ENCODE measurements at regions not wholly inside any gene's neighbourhood (a gene's known extent, or its start where the extent isn't known, plus 50 kb on each side); places are given as distances from the start of the nearest gene placed in this dataset.

DNA sequence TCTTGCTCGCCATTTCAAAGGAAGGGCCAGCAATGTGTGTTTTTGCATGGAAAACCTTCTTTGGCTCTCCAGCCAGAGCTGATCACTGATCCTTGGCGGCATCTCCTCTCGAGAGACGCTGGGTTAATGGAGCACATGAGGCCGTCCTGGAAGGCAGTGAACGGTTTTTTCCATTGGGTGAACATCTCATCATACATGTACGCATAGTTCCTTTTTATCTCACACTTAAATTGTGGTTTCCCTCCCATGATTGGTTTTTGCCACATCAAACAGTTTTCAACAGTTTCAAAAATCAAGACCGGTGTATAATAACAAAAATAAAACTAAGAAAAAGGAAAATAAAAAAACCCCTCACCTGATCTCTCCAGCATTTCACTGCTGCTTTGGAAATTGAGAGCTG lies 276.4 kb downstream of the TCF7L2 start:
- H3K27ac Mint-ChIP-seq (ENCODE audit: unreplicated experiment): no peak overlapping the region

DNA sequence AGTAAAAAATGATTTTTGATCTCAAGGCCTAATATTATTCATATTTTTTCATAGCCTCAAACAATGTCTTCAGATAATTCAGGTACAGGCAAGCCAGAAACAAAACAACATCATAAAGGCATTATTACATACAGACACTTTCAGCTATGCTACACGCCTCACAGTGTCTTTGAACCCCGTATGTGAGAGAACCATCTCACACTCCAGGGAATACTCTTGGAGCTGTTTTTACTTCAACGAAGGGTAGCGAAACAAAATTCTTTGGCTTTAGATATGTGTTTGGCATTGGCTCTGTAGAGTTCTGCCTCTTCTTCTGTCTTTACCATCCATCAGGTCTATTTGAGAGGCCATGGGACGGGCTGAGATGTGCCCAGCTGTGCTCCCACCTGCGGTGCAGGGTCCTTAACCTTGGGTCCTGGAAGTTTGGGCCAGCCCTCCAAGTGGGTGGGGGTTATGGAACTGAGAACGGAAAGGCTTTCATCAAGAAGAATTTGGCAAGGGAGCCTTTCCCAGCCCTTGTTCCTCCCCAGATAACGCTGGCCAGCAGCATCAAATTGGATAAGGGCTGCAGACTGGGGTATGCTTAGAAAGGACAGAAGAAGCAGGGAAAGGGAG lies 276.9 kb downstream of the TCF7L2 start:
- no peak overlapping the region for H3K27ac Mint-ChIP-seq (ENCODE audit: unreplicated experiment)
- no peak overlapping the region for H3K4me3 Mint-ChIP-seq (ENCODE audit: unreplicated experiment)
- peaks cover 19% of the 10 kb centered on the region for H3K4me1 Mint-ChIP-seq (ENCODE audit: unreplicated experiment)
- TF ChIP-seq, protein P1, sequence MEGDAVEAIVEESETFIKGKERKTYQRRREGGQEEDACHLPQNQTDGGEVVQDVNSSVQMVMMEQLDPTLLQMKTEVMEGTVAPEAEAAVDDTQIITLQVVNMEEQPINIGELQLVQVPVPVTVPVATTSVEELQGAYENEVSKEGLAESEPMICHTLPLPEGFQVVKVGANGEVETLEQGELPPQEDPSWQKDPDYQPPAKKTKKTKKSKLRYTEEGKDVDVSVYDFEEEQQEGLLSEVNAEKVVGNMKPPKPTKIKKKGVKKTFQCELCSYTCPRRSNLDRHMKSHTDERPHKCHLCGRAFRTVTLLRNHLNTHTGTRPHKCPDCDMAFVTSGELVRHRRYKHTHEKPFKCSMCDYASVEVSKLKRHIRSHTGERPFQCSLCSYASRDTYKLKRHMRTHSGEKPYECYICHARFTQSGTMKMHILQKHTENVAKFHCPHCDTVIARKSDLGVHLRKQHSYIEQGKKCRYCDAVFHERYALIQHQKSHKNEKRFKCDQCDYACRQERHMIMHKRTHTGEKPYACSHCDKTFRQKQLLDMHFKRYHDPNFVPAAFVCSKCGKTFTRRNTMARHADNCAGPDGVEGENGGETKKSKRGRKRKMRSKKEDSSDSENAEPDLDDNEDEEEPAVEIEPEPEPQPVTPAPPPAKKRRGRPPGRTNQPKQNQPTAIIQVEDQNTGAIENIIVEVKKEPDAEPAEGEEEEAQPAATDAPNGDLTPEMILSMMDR (IDR thresholded peaks at IDR 0.05): no peak
- H3K27me3 Mint-ChIP-seq (ENCODE audit: unreplicated experiment): no peaks in the 10 kb centered on the region
- H3K9me3 Mint-ChIP-seq (ENCODE audit: unreplicated experiment): no peaks in the 10 kb centered on the region
- DNase-seq (ENCODE audit: extremely low spot score, unreplicated experiment): no peak
- H3K36me3 Mint-ChIP-seq (ENCODE audit: unreplicated experiment): no peaks in the 10 kb centered on the region

More for the DNA sequence above, 276.4 kb downstream of the TCF7L2 start:
- Mint-ChIP-seq H3K9me3 (ENCODE audit: unreplicated experiment) (no peaks in the 10 kb centered on the region), H3K4me1 (ENCODE audit: unreplicated experiment) (peaks cover 22% of the 10 kb centered on the region), H3K4me3 (ENCODE audit: unreplicated experiment) (no peak overlapping the region), H3K27me3 (ENCODE audit: unreplicated experiment) (no peaks in the 10 kb centered on the region), H3K36me3 (ENCODE audit: unreplicated experiment) (no peaks in the 10 kb centered on the region)
- TF ChIP-seq, protein P1 (IDR thresholded peaks at IDR 0.05): no peak
- DNase-seq (ENCODE audit: extremely low spot score, unreplicated experiment): no peak

DNA sequence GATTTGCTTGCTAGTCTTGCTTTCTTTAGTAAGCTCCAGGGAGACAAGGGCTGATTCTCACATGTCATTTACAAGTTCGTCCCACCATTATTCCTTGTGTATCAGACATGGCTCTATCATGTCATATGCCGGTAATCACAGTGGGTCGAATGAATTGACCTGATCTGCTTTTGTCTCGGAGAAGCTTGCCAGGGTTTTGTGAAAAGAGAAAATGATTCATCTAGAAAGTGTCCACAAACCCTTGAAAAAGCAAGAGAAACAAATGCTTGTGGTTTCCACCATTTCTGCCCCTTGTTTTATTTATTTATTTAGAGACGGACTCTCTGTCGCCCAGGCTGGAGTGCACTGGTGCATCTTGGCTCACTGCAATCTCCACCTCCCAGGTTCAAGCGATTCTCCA lies 278.5 kb downstream of the TCF7L2 start:
- no peaks in the 10 kb centered on the region for H3K9me3 Mint-ChIP-seq (ENCODE audit: unreplicated experiment)
- TF ChIP-seq, protein P1 (IDR thresholded peaks at IDR 0.05): no peak
- H3K36me3 Mint-ChIP-seq (ENCODE audit: unreplicated experiment): no peaks in the 10 kb centered on the region
- H3K4me3 Mint-ChIP-seq (ENCODE audit: unreplicated experiment): no peak overlapping the region
- H3K27ac Mint-ChIP-seq (ENCODE audit: unreplicated experiment): peak overlapping the region; percentile 25
- no peak for DNase-seq (ENCODE audit: extremely low spot score, unreplicated experiment)
- no peaks in the 10 kb centered on the region for H3K27me3 Mint-ChIP-seq (ENCODE audit: unreplicated experiment)
- peaks cover 17% of the 10 kb centered on the region for H3K4me1 Mint-ChIP-seq (ENCODE audit: unreplicated experiment)

DNA sequence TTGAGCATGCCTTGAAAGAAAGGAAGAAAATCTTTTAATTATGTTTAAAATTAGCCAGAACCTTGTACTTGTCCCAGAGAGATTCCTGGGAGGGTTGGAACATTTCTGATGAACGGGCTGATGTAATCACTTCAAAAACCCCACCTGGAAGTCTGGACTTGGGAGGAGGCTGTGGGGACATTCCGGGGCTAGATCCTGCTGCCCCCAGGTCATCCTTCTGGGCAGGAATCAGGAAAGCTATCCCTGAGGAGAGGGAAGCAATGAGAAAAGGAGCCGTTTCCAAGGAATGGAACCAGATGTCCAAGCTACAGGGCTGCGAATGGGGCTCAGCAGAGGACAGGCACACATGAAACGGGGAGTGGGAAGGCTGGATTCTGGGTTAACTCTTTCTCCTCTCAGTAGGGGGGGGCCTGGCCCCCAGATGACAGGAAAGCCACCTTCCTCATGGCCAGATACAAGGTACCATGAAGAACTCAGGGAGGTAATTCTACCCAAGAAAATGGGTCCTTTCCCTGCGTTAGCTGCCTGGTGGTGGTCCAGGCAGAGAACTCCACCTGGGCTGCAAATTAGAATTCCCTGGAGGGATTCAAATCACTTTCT lies 280.1 kb downstream of the TCF7L2 start:
- Mint-ChIP-seq H3K27me3 (ENCODE audit: unreplicated experiment) (no peaks in the 10 kb centered on the region), H3K4me1 (ENCODE audit: unreplicated experiment) (peaks cover 17% of the 10 kb centered on the region), H3K9me3 (ENCODE audit: unreplicated experiment) (no peaks in the 10 kb centered on the region), H3K4me3 (ENCODE audit: unreplicated experiment) (no peak overlapping the region), H3K36me3 (ENCODE audit: unreplicated experiment) (no peaks in the 10 kb centered on the region), H3K27ac (ENCODE audit: unreplicated experiment) (no peak overlapping the region)
- TF ChIP-seq, protein P1 (IDR thresholded peaks at IDR 0.05): no peak
- DNase-seq (ENCODE audit: extremely low spot score, unreplicated experiment): no peak

DNA sequence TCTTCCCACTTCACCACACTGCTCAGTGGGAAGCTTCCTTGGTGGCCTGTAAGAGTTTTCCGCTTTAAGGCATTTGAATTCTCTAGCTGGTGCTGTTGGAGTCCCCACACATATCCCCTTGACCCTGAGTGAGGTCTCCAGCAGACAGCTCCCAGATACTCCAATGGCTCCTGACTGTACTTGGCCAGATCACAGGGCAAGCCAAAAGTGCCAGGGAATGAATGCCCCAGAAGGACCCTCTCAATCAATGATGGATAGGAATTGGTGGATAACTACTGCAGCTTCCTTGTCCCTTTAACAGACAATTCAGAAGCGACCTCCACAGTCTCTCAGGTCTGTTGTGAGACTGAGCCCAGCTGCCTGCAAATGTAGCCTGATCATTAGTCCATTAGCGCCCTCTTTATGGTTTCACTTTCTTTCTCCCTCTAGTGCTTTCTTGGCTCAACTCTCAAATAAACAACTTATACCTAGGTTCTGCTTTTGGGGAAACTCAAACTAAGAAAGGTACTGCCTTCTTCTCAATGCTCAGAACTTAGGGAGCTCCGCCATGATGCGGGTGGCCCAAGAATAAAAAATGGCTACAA lies 283.0 kb downstream of the TCF7L2 start:
- Mint-ChIP-seq H3K36me3 (ENCODE audit: unreplicated experiment) (no peaks in the 10 kb centered on the region), H3K27me3 (ENCODE audit: unreplicated experiment) (no peaks in the 10 kb centered on the region), H3K27ac (ENCODE audit: unreplicated experiment) (no peak overlapping the region), H3K4me1 (ENCODE audit: unreplicated experiment) (peaks cover 17% of the 10 kb centered on the region), H3K9me3 (ENCODE audit: unreplicated experiment) (no peaks in the 10 kb centered on the region), H3K4me3 (ENCODE audit: unreplicated experiment) (no peak overlapping the region)
- DNase-seq (ENCODE audit: extremely low spot score, unreplicated experiment): peak; percentile 44
- TF ChIP-seq, protein P1 (IDR thresholded peaks at IDR 0.05): no peak

Data from osteocyte (in vitro differentiated cells).